GM18519 (cell line): ENCODE measurements at regions not wholly inside any gene's neighbourhood (a gene's known extent, or its start where the extent isn't known, plus 50 kb on each side); places are given as distances from the start of the nearest gene placed in this dataset.

ENCODE experiments used
- ATAC-seq: cut with Tn5 transposase; IDR thresholded peaks from one replicate; pipeline ENCODE4 v1.9.1; 2021; ENCODE audit warnings: mild to moderate bottlenecking, moderate library complexity; ENCODE audit not compliant: unreplicated experiment, low FRiP score

DNA sequence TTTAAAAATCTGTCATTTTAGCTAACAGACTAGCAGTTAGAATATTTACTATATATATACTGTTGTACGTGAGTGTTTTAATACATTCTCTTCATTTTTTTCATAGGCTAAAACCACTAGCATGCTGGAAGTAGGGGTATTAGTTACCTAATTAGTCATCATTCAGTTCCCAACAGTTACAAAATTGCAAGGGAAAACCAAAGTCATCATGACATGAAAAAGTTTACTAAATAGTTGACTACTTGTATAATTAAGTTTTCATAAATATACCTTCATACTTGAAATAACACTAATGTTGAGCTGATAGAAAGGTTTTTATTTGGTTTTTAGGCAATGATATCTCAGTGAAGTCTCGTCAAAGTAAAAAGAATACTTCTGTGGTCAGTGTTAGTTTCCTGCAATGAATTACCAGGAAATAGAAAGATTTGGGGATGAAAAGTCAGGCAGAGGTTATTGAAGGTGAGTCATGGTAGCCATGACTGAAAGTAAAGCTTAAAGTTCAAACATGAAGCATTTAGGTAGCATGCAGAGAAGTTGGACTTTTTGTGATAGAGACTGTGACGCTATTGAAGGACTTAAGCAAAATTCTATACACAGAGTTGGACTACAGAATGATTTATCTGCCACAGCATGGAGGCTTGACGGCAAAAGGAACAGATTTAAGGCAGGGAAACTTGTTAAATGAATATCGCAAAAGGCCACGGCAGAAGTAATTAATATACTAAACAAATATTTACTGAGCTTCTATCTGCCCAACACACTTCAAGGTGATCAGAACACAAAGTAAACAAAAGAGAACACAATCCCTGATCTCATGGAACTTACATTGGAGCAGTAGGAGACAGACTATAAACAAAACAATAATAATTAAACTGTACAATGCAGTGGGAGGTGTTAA, 828.1 kb upstream of the FAT3 start:
- ATAC-seq = no peak

DNA sequence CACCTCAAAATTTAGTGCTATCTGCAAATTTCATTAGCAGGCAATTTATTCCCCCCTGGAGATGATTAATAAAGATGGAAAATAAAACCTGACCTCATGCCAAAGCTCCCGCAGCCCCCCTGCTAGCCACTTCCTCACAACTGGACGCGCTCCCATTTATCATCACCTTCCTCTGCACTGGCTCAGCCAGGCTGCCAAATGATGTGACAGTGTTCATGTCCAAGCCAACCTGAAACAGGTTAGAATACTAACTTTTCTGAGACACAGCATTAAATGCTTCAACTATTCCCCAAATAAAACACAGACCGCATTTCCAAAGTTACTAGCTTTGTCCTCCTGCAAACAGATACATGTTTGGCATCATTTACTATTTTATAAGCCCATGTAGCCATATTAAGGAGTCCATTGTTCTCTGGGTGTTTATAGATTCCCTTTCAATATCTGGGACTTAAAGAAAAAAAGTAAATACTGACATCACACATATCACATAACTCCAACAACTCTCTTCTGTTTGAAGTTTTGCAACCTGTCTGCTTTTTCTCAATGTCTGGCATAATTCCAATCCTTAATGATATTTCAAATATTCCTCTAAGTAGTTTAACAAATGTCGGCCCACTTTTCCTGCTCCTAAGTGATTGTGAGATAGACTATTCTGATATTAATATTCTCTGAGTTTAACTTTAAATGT, 829.7 kb upstream of the FAT3 start:
- no peak for ATAC-seq

DNA sequence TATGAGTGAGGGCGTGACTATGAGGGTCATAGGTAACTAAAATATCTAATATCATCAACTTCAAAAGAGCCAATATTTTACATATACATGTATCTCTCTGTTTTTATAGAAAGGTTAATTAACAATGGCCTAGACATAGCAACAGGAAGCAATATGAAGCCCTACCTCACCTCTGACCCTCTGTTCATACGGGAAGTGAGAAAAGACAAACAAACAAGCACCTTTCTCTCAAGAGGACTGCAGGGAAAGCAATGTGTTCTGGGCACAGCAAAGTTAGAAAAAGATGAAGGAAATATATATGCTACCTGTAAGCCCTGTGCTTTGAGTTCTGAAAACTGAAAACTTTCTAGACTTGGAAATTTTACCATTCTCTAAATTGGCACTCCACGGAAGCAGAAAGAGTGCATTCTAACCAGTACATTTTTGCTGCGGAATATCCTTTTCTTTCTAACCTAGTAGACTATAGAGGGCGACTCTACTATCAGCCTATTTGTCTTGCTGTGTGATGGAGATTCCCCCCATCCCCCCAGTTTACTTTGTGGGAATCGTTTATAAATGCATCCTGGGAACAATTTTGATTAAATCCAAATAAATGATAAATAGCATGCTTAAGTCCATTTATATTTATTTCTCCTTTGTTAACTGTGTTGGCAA, 830.4 kb upstream of the FAT3 start:
- ATAC-seq = no peak

DNA sequence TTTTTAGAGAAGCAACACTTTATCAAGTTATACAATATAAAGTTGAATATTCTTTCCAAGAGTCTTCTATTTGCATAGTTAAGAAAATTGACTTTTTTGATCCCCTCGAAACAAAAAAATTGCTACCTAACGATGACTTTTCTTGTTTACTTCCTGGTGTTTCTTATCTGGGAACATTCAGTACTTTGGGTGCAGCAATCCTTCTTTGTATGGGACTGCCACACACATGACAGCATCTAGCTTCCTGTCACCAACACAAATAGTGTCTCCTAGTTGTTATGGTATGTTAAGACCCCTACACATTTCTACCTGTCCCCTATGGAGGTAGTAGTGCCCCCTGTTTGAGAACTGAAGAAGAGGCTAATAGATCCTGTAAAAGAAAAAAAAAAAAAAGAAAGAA, 841.7 kb upstream of the FAT3 start:
- no peak for ATAC-seq

DNA sequence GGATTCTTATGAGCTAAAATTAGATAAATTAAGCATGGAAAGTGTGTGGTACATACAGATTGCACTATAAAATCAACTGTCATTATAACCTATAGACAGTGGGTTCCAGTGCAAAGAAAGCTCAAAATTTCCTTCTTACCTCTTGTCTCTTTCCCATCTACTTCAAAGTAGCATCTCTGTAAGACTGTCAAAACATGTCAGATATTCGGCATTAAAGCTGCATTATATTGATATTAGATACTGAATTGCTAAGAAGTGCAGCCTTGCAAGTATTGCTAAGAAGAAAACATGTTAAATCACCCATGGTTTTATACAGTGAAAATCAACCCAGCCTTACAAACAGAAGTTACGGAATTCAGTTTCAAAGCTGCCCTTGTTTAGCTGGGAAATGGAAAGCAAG, 849.8 kb upstream of the FAT3 start:
- no peak for ATAC-seq

DNA sequence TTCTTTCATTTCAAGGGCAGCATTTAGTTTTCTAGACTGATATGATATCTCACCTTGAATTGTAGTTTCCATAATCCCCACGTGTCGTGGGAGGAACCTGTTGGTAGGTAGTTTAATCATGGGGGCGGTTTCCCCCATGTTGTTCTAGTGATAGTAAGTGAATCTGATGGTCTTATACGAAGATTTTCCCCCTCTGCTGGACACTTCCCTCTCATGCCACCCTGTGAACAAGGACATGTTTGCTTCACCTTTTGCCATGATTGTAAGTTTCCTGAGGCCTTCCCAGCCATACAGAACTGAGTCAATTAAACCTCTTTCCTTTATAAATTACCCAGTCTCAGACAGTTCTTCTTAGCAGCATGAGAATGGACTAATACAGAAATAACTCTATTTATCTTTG, 851.1 kb upstream of the FAT3 start:
- no peak for ATAC-seq

DNA sequence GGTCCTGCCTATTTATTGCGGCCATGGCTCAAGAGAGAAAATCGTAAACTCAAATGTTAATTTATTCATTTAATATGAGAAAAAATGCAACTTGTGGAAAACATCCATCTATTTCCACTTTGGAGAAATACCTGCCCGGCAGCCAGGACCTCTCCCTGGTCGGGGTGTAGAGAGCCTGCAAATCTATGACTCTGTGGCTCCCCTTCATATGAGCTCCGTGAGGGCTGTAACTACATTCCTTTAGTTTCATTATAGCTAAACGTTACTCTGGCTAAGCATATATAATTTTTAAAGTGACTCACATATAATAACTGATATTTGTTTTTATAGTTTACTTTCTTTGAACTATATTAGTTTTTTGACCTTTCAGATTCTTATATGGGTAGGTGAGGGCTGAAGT, 857.8 kb upstream of the FAT3 start:
- ATAC-seq = no peak

DNA sequence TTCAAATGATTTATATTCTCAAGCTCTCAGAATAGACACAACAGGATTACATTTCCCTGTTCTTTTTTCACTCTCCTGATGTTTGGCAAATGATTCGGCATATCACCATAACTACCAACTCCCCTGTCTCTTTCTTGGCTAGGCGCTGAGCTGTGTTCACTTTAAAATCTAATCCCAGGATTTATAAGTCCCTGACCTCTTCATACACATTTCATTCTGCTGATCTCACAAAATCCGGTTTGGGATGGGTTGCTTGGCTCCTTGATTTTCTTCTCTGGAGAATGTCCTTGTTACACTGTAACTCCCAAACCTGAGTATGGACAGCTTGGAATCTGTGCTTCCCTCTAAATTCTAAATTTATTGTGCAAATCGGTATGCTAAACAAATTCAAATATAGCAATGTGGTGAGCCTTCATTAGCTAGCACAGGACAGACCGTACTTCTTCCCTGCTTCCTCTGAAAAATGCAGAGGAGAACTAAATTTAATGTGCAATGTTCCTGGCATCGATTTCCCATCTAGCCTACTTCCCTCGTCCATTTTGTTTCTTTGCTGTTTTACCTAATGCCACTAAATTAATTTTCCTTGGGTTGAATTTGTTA, 858.5 kb upstream of the FAT3 start:
- no peak for ATAC-seq

DNA sequence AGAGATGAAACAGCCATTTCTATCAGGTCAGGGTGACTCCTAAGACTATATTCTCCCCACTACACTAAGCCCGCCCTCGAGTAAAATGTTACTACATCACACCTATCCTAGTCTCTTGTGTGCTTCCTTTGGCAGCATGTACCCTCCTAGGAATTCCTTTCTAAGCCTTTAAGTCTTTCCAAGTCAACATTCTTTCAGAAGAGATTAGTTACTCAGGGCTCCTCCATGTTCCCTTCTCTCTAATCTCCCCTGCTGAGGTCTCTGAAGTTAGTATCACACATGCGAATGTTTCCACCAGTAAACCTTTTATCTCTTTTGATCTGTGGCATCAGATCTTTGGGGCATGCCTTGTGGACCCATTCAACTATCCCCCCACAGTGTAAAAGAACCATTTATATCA, 873.7 kb upstream of the FAT3 start:
- ATAC-seq = no peak

DNA sequence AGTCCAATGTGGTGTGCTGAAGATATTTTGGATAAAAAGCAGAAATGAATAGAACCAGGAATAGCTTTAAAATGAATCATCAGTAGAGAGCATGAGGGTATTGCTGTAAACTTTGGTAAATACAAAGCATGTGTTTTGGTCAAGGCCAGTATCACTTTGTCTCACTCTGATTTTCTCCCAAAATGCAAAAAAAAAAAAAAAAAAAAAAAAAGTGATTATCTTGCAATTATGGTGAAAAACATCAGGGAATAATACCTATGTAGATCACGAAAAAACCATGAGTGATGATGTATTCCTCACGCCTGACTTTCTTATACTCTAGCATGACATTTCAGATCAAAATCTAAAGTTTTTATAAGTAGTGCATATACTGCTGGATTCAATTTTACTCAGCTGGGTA, 897.9 kb upstream of the FAT3 start:
- ATAC-seq = no peak

DNA sequence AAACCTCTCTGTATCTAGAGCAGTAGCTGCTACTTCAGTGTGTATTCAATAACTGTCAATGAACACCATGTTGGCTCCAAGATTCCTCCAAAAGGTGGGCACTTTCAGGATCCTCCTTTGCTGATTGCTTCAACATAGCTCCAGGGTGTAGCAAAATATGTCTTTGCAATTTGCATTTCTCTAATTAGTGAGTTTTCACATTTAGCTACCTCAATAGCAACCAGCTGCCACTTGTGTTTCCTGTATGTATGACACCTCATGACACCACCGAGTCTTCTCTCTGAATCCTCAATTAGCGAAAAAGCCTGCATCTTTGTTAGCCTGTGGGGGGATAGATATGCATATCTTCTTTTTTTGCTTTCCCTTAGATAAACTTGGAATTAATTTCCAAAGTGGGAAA, 898.3 kb upstream of the FAT3 start:
- no peak for ATAC-seq

DNA sequence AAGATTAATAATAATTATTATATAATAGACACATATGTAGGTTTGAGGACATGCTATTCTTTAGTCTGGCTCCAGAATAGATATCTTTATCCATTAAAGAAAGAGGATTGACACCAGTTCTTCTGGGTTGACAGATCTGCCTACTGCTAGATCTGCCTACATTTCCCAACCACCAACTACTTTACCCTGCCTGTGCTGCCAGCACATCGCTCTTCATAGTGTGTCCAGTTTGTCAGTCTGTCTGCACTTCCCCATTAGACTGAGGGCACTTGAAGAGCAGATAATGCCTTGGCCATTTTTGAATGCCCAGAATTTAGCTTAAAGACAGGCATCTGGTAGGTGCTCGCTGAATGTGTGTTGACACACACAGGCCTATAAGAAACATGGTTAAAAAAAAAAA, 910.1 kb upstream of the FAT3 start:
- ATAC-seq = no peak

DNA sequence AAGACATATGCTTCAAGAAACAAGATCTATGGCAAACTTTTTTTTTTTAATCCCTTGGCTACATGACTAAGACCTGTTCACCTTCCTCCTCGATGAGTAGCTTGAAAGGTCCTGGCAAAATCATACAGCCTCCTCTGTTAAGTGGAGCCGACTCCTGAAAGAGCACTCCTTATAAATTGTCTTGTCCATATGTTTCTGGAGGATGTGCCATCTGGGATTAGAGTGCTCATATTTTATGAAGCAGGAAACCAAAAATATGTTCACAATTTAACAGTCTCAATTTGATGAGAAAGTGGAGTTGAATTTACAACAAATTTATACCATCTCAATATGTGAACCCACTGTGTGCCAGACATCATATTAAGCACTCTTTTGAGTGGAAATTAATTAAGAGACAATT, 912.1 kb upstream of the FAT3 start:
- ATAC-seq = no peak

DNA sequence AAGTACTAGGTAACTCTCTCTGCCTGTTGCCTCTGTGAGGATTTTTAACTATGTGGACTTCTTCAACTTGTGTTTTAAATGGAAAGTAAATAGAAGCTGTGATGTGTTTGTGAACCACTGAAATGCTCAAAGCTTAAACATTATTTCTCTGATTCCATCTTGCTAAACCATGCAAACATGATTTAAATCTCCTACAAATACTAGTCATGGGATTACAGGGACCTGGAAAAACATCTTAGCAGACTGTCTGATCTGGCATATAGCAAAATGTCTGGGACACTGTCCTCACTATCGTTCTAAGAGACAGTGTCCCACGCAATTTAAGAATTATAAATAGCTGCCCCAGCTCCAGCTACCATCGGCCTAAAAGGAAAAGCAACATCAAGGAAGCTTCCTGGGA, 914.5 kb upstream of the FAT3 start:
- ATAC-seq = no peak

DNA sequence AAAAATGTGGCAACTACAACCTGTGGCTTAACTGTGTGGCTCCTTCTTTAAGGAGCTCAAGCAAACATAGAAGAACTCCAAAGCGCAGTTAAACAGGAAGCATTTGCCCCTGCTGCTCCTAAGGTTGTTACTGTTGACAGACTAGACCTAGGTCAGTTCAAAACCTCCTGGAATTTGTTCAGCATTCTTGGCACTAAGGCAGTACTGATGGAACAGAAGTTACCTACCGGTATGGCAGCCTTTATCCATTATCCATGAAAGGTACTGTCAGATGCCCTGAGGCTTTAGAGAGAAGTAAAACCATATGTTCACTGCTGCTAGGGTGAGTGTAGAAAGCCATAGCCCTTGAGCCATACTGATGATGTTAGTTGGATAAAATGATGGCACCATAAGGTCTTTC, 916.5 kb upstream of the FAT3 start:
- ATAC-seq = no peak

DNA sequence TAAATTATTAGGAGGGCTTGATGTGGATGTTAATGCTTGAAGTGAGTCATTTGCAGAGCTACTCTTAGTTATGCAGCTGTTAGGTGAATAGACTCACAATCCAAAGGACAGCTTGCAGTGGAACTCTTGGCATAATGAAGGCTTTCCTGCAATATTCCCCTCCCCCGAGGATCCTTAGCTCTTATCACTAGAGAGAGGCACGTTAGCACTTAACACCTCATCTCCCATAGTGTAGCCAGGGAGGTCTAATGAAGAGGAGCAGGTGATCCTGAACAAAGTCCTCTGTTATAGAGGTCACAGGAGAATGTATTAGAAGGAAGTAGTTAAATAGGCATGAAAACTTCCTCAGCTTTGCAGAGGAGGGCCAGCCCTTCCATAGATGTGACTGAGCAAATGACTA, 919.2 kb upstream of the FAT3 start:
- no peak for ATAC-seq

DNA sequence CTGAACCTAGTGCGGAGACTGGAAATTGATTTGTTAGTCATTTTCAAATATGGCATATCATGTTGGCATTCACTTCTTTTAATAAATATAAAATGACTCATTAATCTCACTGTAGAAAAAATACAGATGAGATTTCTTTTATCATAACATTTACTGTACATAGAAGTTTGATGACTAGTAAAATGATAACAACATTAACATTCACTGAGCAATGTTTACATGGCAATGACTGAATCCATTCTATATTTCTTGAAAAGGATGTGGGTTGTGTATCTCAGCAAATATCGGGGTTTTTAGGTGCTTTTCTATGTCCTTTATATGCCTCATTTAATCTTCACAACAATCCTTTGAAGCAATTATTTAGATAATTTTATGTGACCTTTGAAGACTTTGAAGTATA, 920.9 kb upstream of the FAT3 start:
- no peak for ATAC-seq

DNA sequence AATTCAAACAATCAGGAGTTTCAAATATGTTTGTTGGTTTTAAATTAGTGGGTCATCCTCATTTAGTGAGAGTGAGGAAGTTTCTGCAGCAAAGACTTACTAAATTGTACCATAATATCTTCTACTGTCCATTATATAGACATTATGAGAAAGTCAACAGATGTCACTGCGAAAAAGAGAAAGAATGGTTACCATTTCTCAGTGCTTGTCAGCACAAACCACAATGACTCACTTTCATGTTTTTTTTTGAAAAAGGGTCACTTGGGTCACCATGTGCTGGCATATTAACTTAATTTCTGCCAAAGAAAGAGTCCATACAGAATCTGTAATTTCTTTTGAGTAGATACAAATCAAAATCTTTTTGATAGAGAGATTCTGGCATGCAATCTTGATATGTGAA, 924.6 kb upstream of the FAT3 start:
- no peak for ATAC-seq

DNA sequence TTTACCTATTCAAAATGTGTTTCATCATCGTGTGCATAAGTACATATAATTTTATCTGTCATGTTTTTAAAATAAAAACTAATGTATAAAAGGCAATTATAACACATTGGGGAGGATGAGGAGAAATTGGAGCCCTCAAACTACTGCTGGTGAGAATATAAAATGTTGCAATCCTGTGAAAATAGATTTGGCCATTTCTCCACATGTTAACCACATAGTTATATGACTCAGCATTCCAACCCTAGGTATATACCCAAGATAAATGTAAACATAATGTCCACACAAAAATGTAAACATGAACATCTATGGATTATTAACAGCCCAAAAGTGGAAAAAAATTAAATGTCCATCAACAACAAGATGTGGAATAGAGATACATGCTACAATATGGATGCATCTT, 928.0 kb upstream of the FAT3 start:
- ATAC-seq = no peak

DNA sequence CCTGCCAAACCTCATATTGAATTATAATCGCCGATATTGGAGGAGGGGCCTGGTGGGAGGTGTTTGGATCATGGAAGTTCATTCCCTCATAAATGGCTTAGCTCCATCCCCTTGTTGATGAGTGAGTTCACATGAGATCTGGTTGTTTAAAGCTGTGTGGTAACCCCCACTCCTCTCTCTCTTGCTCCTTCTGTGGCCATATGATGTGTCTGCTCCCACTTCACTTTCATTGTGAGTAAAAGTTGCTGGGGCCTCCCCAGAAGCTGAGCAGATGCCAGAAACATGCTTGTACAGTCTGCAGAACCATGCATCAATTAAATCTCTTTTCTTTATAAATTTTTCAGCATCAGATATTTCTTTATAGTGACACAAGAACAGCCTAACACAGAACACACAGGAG, 929.0 kb upstream of the FAT3 start:
- peak; percentile 45 for ATAC-seq

DNA sequence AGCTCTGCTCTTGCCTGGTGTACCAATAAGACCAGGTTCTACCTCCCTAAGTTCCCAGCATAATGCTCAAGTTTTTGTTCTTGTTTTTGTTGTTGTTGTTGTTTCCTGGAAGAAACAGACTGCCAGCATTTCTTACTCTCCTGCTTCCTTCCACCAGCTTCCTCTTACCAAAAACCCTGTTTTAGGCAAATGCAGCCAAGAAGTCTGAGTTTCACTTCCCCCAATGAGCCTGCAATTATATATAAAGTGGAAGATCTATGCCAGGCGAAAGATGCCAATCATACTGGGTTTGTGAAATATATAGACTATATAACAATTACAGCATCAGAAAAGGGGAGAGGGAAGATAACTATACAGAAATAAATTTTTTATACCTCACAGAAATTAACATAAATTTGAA, 931.5 kb upstream of the FAT3 start:
- ATAC-seq = no peak
